ENCODE measurements at regions not wholly inside any gene's neighbourhood (a gene's known extent, or its start where the extent isn't known, plus 50 kb on each side); places are given as distances from the start of the nearest gene placed in this dataset.

- H3K36me3 Mint-ChIP-seq (ENCODE audit: insufficient read depth, unreplicated experiment): no peaks in the 10 kb centered on the region
- H3K4me3 Mint-ChIP-seq (ENCODE audit: unreplicated experiment): no peak overlapping the region
- H3K4me3 ChIP-seq (ENCODE audit: low read depth, low read length): no peak overlapping the region
- no peaks in the 10 kb centered on the region for H3K36me3 ChIP-seq (ENCODE audit: control insufficient read depth, insufficient read depth, low read length)
- H3K4me1 ChIP-seq: no peaks in the 10 kb centered on the region
- H3K4me1 Mint-ChIP-seq (ENCODE audit: low read depth, unreplicated experiment): no peaks in the 10 kb centered on the region
- CTCF ChIA-PET: no interaction called here
- no peak for DNase-seq
- no peak overlapping the region for H3K27ac Mint-ChIP-seq (ENCODE audit: unreplicated experiment)
- TF ChIP-seq CTCF (IDR thresholded peaks at IDR 0.05; ENCODE audit: insufficient read depth in 1 of 2, low read depth in 1 of 2, low read length in 1 of 2, severe bottlenecking in 1 of 2, unreplicated experiment in 1 of 2): no peak
- H3K27me3 ChIP-seq (replicated peaks; ENCODE audit: control insufficient read depth, insufficient read depth, low read length): no peaks in the 10 kb centered on the region
- BruUV-seq (replicated peaks): no TSS peak
- intact Hi-C loops (cut with micrococcal nuclease; ENCODE audit: unreplicated experiment): no loop called here
- H3K9me3 ChIP-seq: no peaks in the 10 kb centered on the region
- no peaks in the 10 kb centered on the region for H3K27me3 Mint-ChIP-seq (ENCODE audit: insufficient read depth, unreplicated experiment)
- H3K9me3 Mint-ChIP-seq (ENCODE audit: unreplicated experiment): no peaks in the 10 kb centered on the region
- POLR2A ChIA-PET: no interaction called here
These were observed 127.4 kb upstream of the SLC8A1 start for GRCh38 chr2:40579247-40579646.

GRCh38 chr2:40584432-40584831 lies 132.5 kb upstream of the SLC8A1 start:
- Mint-ChIP-seq H3K27me3 (ENCODE audit: insufficient read depth, unreplicated experiment) (no peaks in the 10 kb centered on the region), H3K4me3 (ENCODE audit: unreplicated experiment) (no peak overlapping the region), H3K9me3 (ENCODE audit: unreplicated experiment) (no peaks in the 10 kb centered on the region), H3K4me1 (ENCODE audit: low read depth, unreplicated experiment) (no peaks in the 10 kb centered on the region), H3K36me3 (ENCODE audit: insufficient read depth, unreplicated experiment) (no peaks in the 10 kb centered on the region), H3K27ac (ENCODE audit: unreplicated experiment) (no peak overlapping the region)
- intact Hi-C loops (cut with micrococcal nuclease; ENCODE audit: unreplicated experiment): no loop called here
- Histone ChIP-seq H3K36me3 (ENCODE audit: control insufficient read depth, insufficient read depth, low read length) (no peaks in the 10 kb centered on the region), H3K4me3 (ENCODE audit: low read depth, low read length) (no peak overlapping the region), H3K4me1 (no peaks in the 10 kb centered on the region), H3K27me3 (replicated peaks; ENCODE audit: control insufficient read depth, insufficient read depth, low read length) (no peaks in the 10 kb centered on the region), H3K9me3 (no peaks in the 10 kb centered on the region)
- no peak for DNase-seq
- ChIA-PET POLR2A (no interaction called here), CTCF (no interaction called here)
- no TSS peak for BruUV-seq (replicated peaks)
- no peak for TF ChIP-seq CTCF (IDR thresholded peaks at IDR 0.05; ENCODE audit: insufficient read depth in 1 of 2, low read depth in 1 of 2, low read length in 1 of 2, severe bottlenecking in 1 of 2, unreplicated experiment in 1 of 2)

- Mint-ChIP-seq H3K27me3 (ENCODE audit: insufficient read depth, unreplicated experiment) (no peaks in the 10 kb centered on the region), H3K27ac (ENCODE audit: unreplicated experiment) (no peak overlapping the region), H3K9me3 (ENCODE audit: unreplicated experiment) (no peaks in the 10 kb centered on the region), H3K4me3 (ENCODE audit: unreplicated experiment) (no peak overlapping the region), H3K36me3 (ENCODE audit: insufficient read depth, unreplicated experiment) (no peaks in the 10 kb centered on the region), H3K4me1 (ENCODE audit: low read depth, unreplicated experiment) (no peaks in the 10 kb centered on the region)
- ChIA-PET POLR2A (no interaction called here), CTCF (no interaction called here)
- Histone ChIP-seq H3K9me3 (no peaks in the 10 kb centered on the region), H3K4me1 (no peaks in the 10 kb centered on the region), H3K36me3 (ENCODE audit: control insufficient read depth, insufficient read depth, low read length) (no peaks in the 10 kb centered on the region), H3K27me3 (replicated peaks; ENCODE audit: control insufficient read depth, insufficient read depth, low read length) (no peaks in the 10 kb centered on the region), H3K4me3 (ENCODE audit: low read depth, low read length) (no peak overlapping the region)
- TF ChIP-seq CTCF (IDR thresholded peaks at IDR 0.05; ENCODE audit: insufficient read depth in 1 of 2, low read depth in 1 of 2, low read length in 1 of 2, severe bottlenecking in 1 of 2, unreplicated experiment in 1 of 2): no peak
- intact Hi-C loops (cut with micrococcal nuclease; ENCODE audit: unreplicated experiment): no loop called here
- BruUV-seq (replicated peaks): no TSS peak
- DNase-seq: no peak
These were observed 139.9 kb upstream of the SLC8A1 start for GRCh38 chr2:40591774-40592173.
